ENCODE measurements at regions not wholly inside any gene's neighbourhood (a gene's known extent, or its start where the extent isn't known, plus 50 kb on each side); places are given as distances from the start of the nearest gene placed in this dataset.

DNA sequence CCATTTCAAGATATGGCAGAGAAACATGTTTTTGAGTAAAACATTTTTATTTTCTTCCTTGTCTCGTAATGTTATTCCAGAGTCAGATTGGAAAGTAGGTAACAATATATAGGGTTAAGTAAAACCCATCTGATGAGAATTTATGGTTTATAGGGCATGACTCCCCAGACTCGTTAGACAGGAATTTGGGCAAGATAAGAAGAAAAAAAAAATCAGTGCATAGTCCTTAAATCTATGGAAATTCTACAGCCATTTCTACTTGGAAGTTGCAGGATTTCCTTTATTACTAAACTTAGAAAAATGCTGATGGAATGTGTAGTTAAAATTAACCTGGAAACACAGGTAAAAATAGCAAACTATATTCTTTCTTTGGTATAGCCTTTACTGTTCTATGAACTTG is 366.1 kb upstream of the MAGEB16 start:
- Histone ChIP-seq H3K14ac (ENCODE audit: low read length) (no peak overlapping the region), H4K91ac (ENCODE audit: low read depth, low read length, poor library complexity) (no peak overlapping the region), H2BK12ac (ENCODE audit: low read length) (no peak overlapping the region), H2AK5ac (ENCODE audit: low read depth, low read length) (no peak overlapping the region), H3K9ac (ENCODE audit: low read depth, low read length, poor library complexity) (no peak overlapping the region), H2BK5ac (ENCODE audit: low read length) (no peak overlapping the region), H3K4me3 (ENCODE audit: low read length in 2 of 2) (no peak overlapping the region), H3K36me3 (replicated peaks in 1 of 2; ENCODE audit: control insufficient read depth in 2 of 2, insufficient read depth in 2 of 2, low read length in 2 of 2) (no peaks in the 10 kb centered on the region), H4K8ac (ENCODE audit: low read depth, low read length) (no peak overlapping the region), H3K9me3 (replicated peaks in 1 of 2; ENCODE audit: control insufficient read depth in 2 of 2, insufficient read depth in 1 of 2, low read depth in 1 of 2, low read length in 2 of 2) (no peaks in the 10 kb centered on the region), H3K4me1 (ENCODE audit: control insufficient read depth in 2 of 2, insufficient read depth in 1 of 2, low read depth in 1 of 2, low read length in 2 of 2) (no peaks in the 10 kb centered on the region), H3K4ac (ENCODE audit: low read length) (no peak overlapping the region), H3K18ac (ENCODE audit: low read length) (no peak overlapping the region), H3K23ac (ENCODE audit: low read depth, low read length, poor library complexity) (no peak overlapping the region), H2BK15ac (ENCODE audit: low read length) (no peak overlapping the region), H2AFZ (ENCODE audit: low read length) (no peak overlapping the region), H3K27me3 (ENCODE audit: control insufficient read depth in 3 of 3, insufficient read depth in 3 of 3, low read depth in 1 of 3, low read length in 3 of 3) (no peaks in the 10 kb centered on the region), H3K27ac (replicated peaks; ENCODE audit: low read length) (no peak overlapping the region), H3K4me2 (ENCODE audit: insufficient read depth, low read length, poor library complexity, severe bottlenecking) (no peak overlapping the region), H3K79me1 (ENCODE audit: low read depth, low read length) (no peaks in the 10 kb centered on the region), H2BK120ac (ENCODE audit: low read depth, low read length) (no peak overlapping the region)
- no CpG with 5 or more reads among the region's 2 CpGs for WGBS, 2 donors (ENCODE audit: extremely low coverage in 2 of 2, insufficient read length in 2 of 2, insufficient replicate concordance in 1 of 2)
- no peak for DNase-seq (ENCODE audit: low spot score)

DNA sequence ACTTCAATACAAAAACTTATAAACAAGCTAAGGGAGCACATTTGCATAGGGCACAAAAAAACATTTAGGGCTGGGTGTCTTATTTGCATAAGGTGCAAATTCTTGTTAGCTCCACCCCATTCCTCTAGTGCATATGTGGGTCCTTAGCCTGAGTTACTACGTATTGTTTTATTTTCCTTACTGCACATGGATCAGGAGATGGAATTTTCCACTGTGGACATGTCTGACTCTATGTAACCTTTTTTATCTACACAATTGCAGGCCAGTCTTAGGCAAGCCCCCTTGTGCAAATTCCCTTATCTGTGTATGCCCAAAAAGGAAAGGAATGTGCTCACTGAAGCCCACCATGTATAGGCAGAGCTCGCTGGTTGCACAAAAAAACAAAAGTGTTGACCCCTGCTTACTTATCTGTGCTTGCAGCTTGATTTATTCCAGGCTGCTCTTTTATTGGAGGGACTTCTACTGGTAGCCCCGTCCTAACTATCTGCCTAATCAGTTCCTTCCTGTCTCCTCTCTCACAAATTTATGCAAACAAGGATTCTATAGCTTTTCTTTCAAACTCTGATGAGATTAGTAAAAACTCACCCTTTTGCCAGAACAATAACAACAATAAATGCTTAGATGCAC is 359.0 kb upstream of the MAGEB16 start:
- Histone ChIP-seq H2AFZ (ENCODE audit: low read length) (no peak overlapping the region), H3K27me3 (ENCODE audit: control insufficient read depth in 3 of 3, insufficient read depth in 3 of 3, low read depth in 1 of 3, low read length in 3 of 3) (no peaks in the 10 kb centered on the region), H3K9me3 (replicated peaks in 1 of 2; ENCODE audit: control insufficient read depth in 2 of 2, insufficient read depth in 1 of 2, low read depth in 1 of 2, low read length in 2 of 2) (peaks cover 0 to 3% of the 10 kb centered on the region in 2 donors), H3K4me2 (ENCODE audit: insufficient read depth, low read length, poor library complexity, severe bottlenecking) (no peak overlapping the region), H3K9ac (ENCODE audit: low read depth, low read length, poor library complexity) (no peak overlapping the region), H3K27ac (replicated peaks; ENCODE audit: low read length) (no peak overlapping the region), H3K4me3 (ENCODE audit: low read length in 2 of 2) (no peak overlapping the region), H2BK12ac (ENCODE audit: low read length) (no peak overlapping the region), H3K79me1 (ENCODE audit: low read depth, low read length) (no peaks in the 10 kb centered on the region), H2AK5ac (ENCODE audit: low read depth, low read length) (no peak overlapping the region), H4K8ac (ENCODE audit: low read depth, low read length) (no peak overlapping the region), H3K23ac (ENCODE audit: low read depth, low read length, poor library complexity) (no peak overlapping the region), H4K91ac (ENCODE audit: low read depth, low read length, poor library complexity) (no peak overlapping the region), H3K36me3 (replicated peaks in 1 of 2; ENCODE audit: control insufficient read depth in 2 of 2, insufficient read depth in 2 of 2, low read length in 2 of 2) (no peaks in the 10 kb centered on the region), H2BK5ac (ENCODE audit: low read length) (no peak overlapping the region), H2BK120ac (ENCODE audit: low read depth, low read length) (no peak overlapping the region), H3K14ac (ENCODE audit: low read length) (no peak overlapping the region), H3K18ac (ENCODE audit: low read length) (no peak overlapping the region), H2BK15ac (ENCODE audit: low read length) (no peak overlapping the region), H3K4me1 (ENCODE audit: control insufficient read depth in 2 of 2, insufficient read depth in 1 of 2, low read depth in 1 of 2, low read length in 2 of 2) (no peaks in the 10 kb centered on the region), H3K4ac (ENCODE audit: low read length) (no peak overlapping the region)
- DNase-seq (ENCODE audit: low spot score): no peak
- WGBS, 2 donors (ENCODE audit: extremely low coverage in 2 of 2, insufficient read length in 2 of 2, insufficient replicate concordance in 1 of 2): no CpG with 5 or more reads among the region's 3 CpGs

DNA sequence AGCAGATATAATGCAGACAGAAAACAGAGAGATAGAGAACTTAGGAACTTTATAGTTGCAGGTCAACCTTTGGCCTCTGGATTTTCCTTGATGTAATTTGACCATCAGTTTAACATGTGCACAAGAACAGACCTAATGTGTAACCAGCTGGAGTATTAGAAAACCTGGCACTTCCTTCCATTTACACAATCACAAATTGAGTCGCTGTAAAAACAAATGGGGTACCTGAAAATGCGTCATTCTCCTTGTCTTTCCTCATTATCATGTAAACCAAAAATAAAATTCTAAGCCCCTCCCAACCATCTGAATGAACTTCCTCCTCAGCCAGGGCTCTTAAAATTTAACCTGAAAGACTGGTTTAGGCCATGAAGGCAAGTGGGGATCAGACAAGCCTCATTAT is 358.4 kb upstream of the MAGEB16 start:
- Histone ChIP-seq H4K8ac (ENCODE audit: low read depth, low read length) (no peak overlapping the region), H3K4ac (ENCODE audit: low read length) (no peak overlapping the region), H3K27ac (replicated peaks; ENCODE audit: low read length) (no peak overlapping the region), H2BK5ac (ENCODE audit: low read length) (no peak overlapping the region), H3K36me3 (replicated peaks in 1 of 2; ENCODE audit: control insufficient read depth in 2 of 2, insufficient read depth in 2 of 2, low read length in 2 of 2) (no peaks in the 10 kb centered on the region), H2BK15ac (ENCODE audit: low read length) (no peak overlapping the region), H2BK12ac (ENCODE audit: low read length) (no peak overlapping the region), H2AK5ac (ENCODE audit: low read depth, low read length) (no peak overlapping the region), H3K4me1 (ENCODE audit: control insufficient read depth in 2 of 2, insufficient read depth in 1 of 2, low read depth in 1 of 2, low read length in 2 of 2) (no peaks in the 10 kb centered on the region), H3K18ac (ENCODE audit: low read length) (no peak overlapping the region), H3K23ac (ENCODE audit: low read depth, low read length, poor library complexity) (no peak overlapping the region), H2BK120ac (ENCODE audit: low read depth, low read length) (no peak overlapping the region), H3K4me3 (ENCODE audit: low read length in 2 of 2) (no peak overlapping the region), H3K4me2 (ENCODE audit: insufficient read depth, low read length, poor library complexity, severe bottlenecking) (no peak overlapping the region), H2AFZ (ENCODE audit: low read length) (no peak overlapping the region), H3K9ac (ENCODE audit: low read depth, low read length, poor library complexity) (no peak overlapping the region), H4K91ac (ENCODE audit: low read depth, low read length, poor library complexity) (no peak overlapping the region), H3K9me3 (replicated peaks in 1 of 2; ENCODE audit: control insufficient read depth in 2 of 2, insufficient read depth in 1 of 2, low read depth in 1 of 2, low read length in 2 of 2) (peaks cover 0 to 3% of the 10 kb centered on the region in 2 donors), H3K14ac (ENCODE audit: low read length) (no peak overlapping the region), H3K27me3 (ENCODE audit: control insufficient read depth in 3 of 3, insufficient read depth in 3 of 3, low read depth in 1 of 3, low read length in 3 of 3) (no peaks in the 10 kb centered on the region), H3K79me1 (ENCODE audit: low read depth, low read length) (no peaks in the 10 kb centered on the region)
- no peak for DNase-seq (ENCODE audit: low spot score)
- WGBS, 2 donors (ENCODE audit: extremely low coverage in 2 of 2, insufficient read length in 2 of 2, insufficient replicate concordance in 1 of 2): no CpG with 5 or more reads among the region's 2 CpGs

DNA sequence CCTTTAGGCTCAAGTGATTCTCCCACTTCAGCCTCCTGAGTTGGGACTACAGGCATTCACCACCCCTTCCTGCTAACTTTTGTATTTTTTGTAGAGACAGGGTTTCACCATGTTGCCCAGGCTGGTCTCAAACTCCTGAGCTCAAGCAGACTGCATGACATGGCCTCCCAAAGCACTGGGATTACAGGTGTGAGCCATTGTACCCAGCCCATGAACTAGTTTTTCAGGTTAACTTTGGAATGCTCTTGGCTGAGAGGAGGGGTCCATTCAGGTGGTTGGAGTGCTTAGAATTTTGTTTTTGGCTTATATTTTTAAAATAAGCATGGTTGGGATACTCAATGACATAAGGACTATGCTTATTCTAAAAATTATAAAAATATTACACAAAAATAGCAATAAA is 355.7 kb upstream of the MAGEB16 start:
- H3K18ac ChIP-seq (ENCODE audit: low read length): no peak overlapping the region
- no peaks in the 10 kb centered on the region for H3K79me1 ChIP-seq (ENCODE audit: low read depth, low read length)
- no peak overlapping the region for H4K8ac ChIP-seq (ENCODE audit: low read depth, low read length)
- peaks cover 0 to 3% of the 10 kb centered on the region in 2 donors for H3K9me3 ChIP-seq (replicated peaks in 1 of 2; ENCODE audit: control insufficient read depth in 2 of 2, insufficient read depth in 1 of 2, low read depth in 1 of 2, low read length in 2 of 2)
- H3K4me2 ChIP-seq (ENCODE audit: insufficient read depth, low read length, poor library complexity, severe bottlenecking): no peak overlapping the region
- no peak overlapping the region for H4K91ac ChIP-seq (ENCODE audit: low read depth, low read length, poor library complexity)
- H3K4me1 ChIP-seq (ENCODE audit: control insufficient read depth in 2 of 2, insufficient read depth in 1 of 2, low read depth in 1 of 2, low read length in 2 of 2): no peaks in the 10 kb centered on the region
- no peaks in the 10 kb centered on the region for H3K27me3 ChIP-seq (ENCODE audit: control insufficient read depth in 3 of 3, insufficient read depth in 3 of 3, low read depth in 1 of 3, low read length in 3 of 3)
- no peak overlapping the region for H2BK120ac ChIP-seq (ENCODE audit: low read depth, low read length)
- H3K36me3 ChIP-seq (replicated peaks in 1 of 2; ENCODE audit: control insufficient read depth in 2 of 2, insufficient read depth in 2 of 2, low read length in 2 of 2): no peaks in the 10 kb centered on the region
- H3K23ac ChIP-seq (ENCODE audit: low read depth, low read length, poor library complexity): no peak overlapping the region
- DNase-seq (ENCODE audit: low spot score): no peak
- no peak overlapping the region for H2AK5ac ChIP-seq (ENCODE audit: low read depth, low read length)
- no peak overlapping the region for H3K9ac ChIP-seq (ENCODE audit: low read depth, low read length, poor library complexity)
- H2BK5ac ChIP-seq (ENCODE audit: low read length): no peak overlapping the region
- H3K4ac ChIP-seq (ENCODE audit: low read length): no peak overlapping the region
- H2BK12ac ChIP-seq (ENCODE audit: low read length): no peak overlapping the region
- no peak overlapping the region for H3K4me3 ChIP-seq (ENCODE audit: low read length in 2 of 2)
- H3K27ac ChIP-seq (replicated peaks; ENCODE audit: low read length): no peak overlapping the region
- H2BK15ac ChIP-seq (ENCODE audit: low read length): no peak overlapping the region
- H2AFZ ChIP-seq (ENCODE audit: low read length): no peak overlapping the region
- no peak overlapping the region for H3K14ac ChIP-seq (ENCODE audit: low read length)
